HFF-Myc (cell line): ENCODE measurements at regions not wholly inside any gene's neighbourhood (a gene's known extent, or its start where the extent isn't known, plus 50 kb on each side); places are given as distances from the start of the nearest gene placed in this dataset.

Experiments
- DNase-seq: peaks from one replicate; pipeline ENCODE4 v3.0.0-alpha.2; 2011; ENCODE audit warnings: low read depth; ENCODE audit errors: extremely low read depth
- H3K4me3 ChIP-seq: replicated peaks from 2 replicates; pipeline ENCODE4 v1.5.1; 2011; ENCODE audit warnings: low read depth, mild to moderate bottlenecking, control low read depth, low read length
- TF ChIP-seq, protein P1 (sequence below): IDR thresholded peaks from 2 replicates; pipeline ENCODE4 v1.5.1; 2012; ENCODE audit warnings: mild to moderate bottlenecking, low read depth, low read length, control low read depth; ENCODE audit errors: missing control alignments

DNA sequence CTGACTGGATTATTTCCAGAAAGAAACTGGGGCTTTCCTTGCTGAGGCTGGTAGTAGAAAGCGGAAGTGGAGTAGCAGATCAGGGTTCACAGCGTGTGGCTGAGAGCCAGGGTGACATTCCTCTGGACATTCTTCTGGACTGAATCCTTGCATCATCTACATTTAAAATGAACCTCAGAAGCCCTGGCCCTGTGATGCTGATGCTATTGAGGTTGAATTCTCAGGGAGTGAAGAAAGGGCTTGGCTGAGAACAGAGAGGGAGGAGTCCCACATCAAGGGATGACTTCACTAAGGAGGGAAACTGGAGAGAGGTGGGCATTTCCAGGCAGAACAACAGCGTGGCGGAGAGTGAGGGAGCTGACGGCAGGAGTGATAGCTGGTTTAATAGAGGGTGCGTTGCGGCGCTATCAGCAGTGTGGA is 102.3 kb upstream of the LMO4 start:
- TF ChIP-seq, protein P1, sequence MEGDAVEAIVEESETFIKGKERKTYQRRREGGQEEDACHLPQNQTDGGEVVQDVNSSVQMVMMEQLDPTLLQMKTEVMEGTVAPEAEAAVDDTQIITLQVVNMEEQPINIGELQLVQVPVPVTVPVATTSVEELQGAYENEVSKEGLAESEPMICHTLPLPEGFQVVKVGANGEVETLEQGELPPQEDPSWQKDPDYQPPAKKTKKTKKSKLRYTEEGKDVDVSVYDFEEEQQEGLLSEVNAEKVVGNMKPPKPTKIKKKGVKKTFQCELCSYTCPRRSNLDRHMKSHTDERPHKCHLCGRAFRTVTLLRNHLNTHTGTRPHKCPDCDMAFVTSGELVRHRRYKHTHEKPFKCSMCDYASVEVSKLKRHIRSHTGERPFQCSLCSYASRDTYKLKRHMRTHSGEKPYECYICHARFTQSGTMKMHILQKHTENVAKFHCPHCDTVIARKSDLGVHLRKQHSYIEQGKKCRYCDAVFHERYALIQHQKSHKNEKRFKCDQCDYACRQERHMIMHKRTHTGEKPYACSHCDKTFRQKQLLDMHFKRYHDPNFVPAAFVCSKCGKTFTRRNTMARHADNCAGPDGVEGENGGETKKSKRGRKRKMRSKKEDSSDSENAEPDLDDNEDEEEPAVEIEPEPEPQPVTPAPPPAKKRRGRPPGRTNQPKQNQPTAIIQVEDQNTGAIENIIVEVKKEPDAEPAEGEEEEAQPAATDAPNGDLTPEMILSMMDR = no peak
- DNase-seq = peak; percentile 95
- H3K4me3 ChIP-seq = no peak overlapping the region

DNA sequence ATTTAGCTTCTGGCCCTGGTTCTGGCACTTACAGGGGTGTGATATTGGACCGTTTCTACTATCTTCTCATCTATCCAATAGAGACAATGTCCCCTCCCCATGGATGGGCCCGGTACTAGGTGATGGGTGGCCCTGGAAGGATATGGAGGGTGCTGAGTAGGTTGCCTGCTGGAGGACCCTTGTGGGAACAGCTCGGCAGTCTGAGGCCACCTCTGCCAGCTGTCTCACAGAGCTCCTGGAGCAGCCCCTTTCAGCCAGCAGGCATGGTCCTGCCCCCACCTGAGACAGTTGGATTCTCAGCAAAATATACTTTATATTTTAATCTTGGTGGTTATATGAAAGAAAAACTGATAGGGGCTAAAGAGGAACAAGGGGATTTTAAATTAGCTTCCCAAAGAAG is 101.0 kb upstream of the LMO4 start:
- H3K4me3 ChIP-seq = no peak overlapping the region
- DNase-seq = no peak
- TF ChIP-seq, protein P1 = no peak

DNA sequence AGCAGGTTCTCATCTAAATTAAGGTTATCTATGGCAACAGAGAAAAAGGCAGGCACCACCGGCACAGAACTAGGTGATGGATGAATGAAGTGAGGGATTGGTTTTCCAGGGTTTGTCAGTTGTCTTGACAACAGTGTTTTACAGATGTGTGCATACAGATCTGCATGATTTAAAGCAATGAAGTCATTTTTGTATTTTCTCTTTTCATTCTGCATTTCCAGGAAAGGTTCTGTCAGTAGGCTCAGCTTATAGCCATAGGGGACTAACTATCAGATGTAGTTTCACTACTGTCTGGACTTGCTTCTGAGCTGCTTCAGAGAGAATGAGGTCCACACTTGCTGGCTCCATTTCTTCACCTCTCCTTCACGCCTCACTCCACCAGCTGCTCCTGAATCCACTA is 98.2 kb upstream of the LMO4 start:
- TF ChIP-seq, protein P1 = no peak
- H3K4me3 ChIP-seq = no peak overlapping the region
- DNase-seq = no peak

DNA sequence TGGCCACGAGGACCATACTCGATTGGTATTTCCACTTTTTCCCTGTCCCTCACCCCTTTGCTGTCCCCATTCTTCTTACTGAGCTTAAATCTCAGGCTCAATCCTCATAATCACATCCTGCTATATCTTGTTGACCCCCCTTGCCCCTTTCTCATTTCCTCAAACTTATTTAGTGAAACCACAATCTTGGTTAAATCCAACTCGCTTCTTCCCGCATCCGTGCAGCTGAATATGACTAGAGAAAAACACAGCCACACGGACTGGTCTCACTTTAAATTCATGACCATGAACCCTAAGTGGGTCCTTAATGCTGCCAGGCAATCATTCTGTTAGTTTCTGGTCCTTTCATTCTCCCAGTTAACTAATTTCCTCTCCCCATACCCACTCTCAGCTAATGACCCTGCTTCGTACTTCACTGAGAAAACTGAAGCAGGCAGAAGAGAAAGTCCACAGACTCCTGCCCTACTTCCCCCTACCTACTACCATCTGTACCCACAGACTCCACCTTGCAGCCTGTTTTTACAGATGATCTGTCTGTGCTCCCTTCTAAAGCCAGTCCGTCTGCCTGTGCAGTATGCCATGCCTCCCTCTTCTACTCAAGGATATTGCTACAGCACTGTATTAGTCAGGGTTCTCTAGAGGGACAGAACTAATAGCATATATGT is 96.8 kb upstream of the LMO4 start:
- H3K4me3 ChIP-seq = no peak overlapping the region

DNA sequence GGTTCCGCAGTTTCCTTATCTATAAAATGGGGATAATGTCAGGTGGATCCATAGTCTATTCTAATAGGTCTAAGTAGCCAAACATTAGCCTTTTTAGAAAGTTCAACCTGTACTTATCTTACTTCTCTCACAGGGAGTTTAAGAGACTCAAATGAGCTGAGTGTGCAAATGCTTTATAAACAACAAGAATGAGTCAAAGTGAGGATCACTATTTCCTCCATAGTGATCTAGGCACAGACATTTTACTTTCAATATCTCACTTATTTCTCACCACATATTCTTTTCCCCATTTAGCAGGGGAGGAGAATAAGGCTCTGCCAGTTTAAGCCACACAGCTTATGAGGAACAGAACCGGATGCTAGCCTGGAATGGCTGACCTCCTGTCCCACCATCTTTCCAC is 92.1 kb upstream of the LMO4 start:
- DNase-seq = no peak
- no peak overlapping the region for H3K4me3 ChIP-seq
- TF ChIP-seq, protein P1 = no peak

More for the DNA sequence above, 96.8 kb upstream of the LMO4 start:
- DNase-seq = no peak
- TF ChIP-seq, protein P1 = no peak

DNA sequence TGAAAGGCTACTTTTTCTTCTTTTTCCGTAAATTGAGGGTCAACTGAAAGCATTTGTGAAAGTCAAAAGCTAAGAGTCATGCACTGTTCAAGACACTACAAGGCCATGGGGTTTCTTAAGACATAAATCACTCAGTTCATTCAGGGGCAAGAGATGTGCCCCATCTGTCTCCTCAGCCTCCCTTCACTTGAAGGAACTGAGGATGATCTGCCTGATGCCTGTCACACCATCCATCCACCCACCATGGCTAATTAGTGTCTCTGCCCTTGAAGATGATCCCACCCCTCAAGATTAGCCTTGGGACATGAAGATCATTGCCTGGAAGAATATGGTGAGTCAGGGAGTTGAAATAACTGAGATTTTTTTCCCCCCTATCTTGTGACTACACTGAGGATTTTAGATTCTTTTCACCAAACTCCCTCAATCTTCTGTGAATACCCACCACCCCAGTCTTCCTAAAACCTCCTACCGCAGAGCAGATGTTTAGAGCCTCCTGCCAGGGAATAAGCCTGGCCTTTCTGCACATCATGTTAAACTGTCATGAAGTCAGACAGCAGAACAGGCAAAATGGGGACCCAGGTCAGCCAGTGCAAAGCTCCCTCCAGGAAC is 88.6 kb upstream of the LMO4 start:
- TF ChIP-seq, protein P1 = no peak
- DNase-seq = no peak
- no peak overlapping the region for H3K4me3 ChIP-seq
